GM12874 (cell line): ENCODE measurements at regions not wholly inside any gene's neighbourhood (a gene's known extent, or its start where the extent isn't known, plus 50 kb on each side); places are given as distances from the start of the nearest gene placed in this dataset.

Source experiments
- CTCF ChIP-seq: IDR thresholded peaks from 2 replicates; pipeline ENCODE4 v1.5.1; 2011; ENCODE audit warnings: low read depth, mild to moderate bottlenecking, control low read depth, low read length, moderate library complexity; ENCODE audit not compliant: insufficient read depth

GRCh38 chr11:59267736-59268475 lies 55.2 kb upstream of the MPEG1 start:
- TF ChIP-seq CTCF = no peak

- no peak for TF ChIP-seq CTCF
These were observed 54.5 kb upstream of the MPEG1 start for GRCh38 chr11:59267196-59267595.

GRCh38 chr11:59266491-59266890 lies 53.8 kb upstream of the MPEG1 start:
- no peak for TF ChIP-seq CTCF

GRCh38 chr11:59265735-59266134 lies 53.0 kb upstream of the MPEG1 start:
- TF ChIP-seq CTCF = no peak

GRCh38 chr11:59264736-59265135 lies 52.0 kb upstream of the MPEG1 start:
- TF ChIP-seq CTCF = no peak

GRCh38 chr11:59263225-59263894 lies 50.6 kb upstream of the MPEG1 start:
- TF ChIP-seq CTCF = peak; percentile 62
